T-helper 17 cell (primary cell): ENCODE measurements at regions not wholly inside any gene's neighbourhood (a gene's known extent, or its start where the extent isn't known, plus 50 kb on each side); places are given as distances from the start of the nearest gene placed in this dataset.
"Not testable (repeated sequence)": the region's sequence is repeated elsewhere in the genome, so short reads cannot be mapped to it uniquely, and the experiment has no call there.

Experiments used
- ATAC-seq: fragments of 150-1000 bp; cut with Tn5 transposase; 2 replicates; pipeline ENCODE4 v1.10.0; 2021; ENCODE audit warnings: mild to moderate bottlenecking, moderate library complexity
- DNase-seq, 3 donors: peaks; one replicate each; pipeline versions ENCODE4 v3.0.0 to v3.0.0-alpha.2; 2020 to 2021
- H3K9me3 ChIP-seq: one replicate; pipeline ENCODE4 v1.7.0; 2013; ENCODE audit warnings: low read length, mild to moderate bottlenecking; ENCODE audit not compliant: control insufficient read depth, poor library complexity, severe bottlenecking
- H3K27ac Mint-ChIP-seq: one replicate; pipeline ENCODE4 v1.8.0; 2022; ENCODE audit warnings: mild to moderate bottlenecking, moderate library complexity, mixed read lengths
- H3K27me3 Mint-ChIP-seq: one replicate; pipeline ENCODE4 v1.8.0; 2022; ENCODE audit warnings: mixed read lengths
- H3K36me3 Mint-ChIP-seq: one replicate; pipeline ENCODE4 v1.8.0; 2022; ENCODE audit warnings: low read depth, mixed read lengths
- H3K4me1 Mint-ChIP-seq: one replicate; pipeline ENCODE4 v1.8.0; 2022; ENCODE audit warnings: mild to moderate bottlenecking, mixed read lengths
- H3K4me3 Mint-ChIP-seq: one replicate; pipeline ENCODE4 v1.8.0; 2022; ENCODE audit warnings: mild to moderate bottlenecking, moderate library complexity, mixed read lengths

GRCh38 chr4:128682942-128683666 lies 126.4 kb upstream of the JADE1 start:
- DNase-seq (no peak), ATAC-seq (no peak)
- Mint-ChIP-seq H3K27ac (no peak overlapping the region), H3K4me1 (no peaks in the 10 kb centered on the region), H3K27me3 (peaks cover 19% of the 10 kb centered on the region), H3K4me3 (no peak overlapping the region), H3K36me3 (no peaks in the 10 kb centered on the region)
- no peaks in the 10 kb centered on the region for H3K9me3 ChIP-seq

GRCh38 chr4:128676095-128676494 lies 133.4 kb upstream of the JADE1 start:
- Mint-ChIP-seq H3K4me1 (peaks cover 2% of the 10 kb centered on the region), H3K36me3 (no peaks in the 10 kb centered on the region), H3K27ac (no peak overlapping the region), H3K27me3 (peaks cover 8% of the 10 kb centered on the region), H3K4me3 (no peak overlapping the region)
- no peak for ATAC-seq
- DNase-seq, result no peak
- H3K9me3 ChIP-seq, result no peaks in the 10 kb centered on the region

- H3K9me3 ChIP-seq, result no peaks in the 10 kb centered on the region
- Mint-ChIP-seq H3K27ac (no peak overlapping the region), H3K36me3 (no peaks in the 10 kb centered on the region), H3K4me3 (no peak overlapping the region), H3K27me3 (peaks cover 8% of the 10 kb centered on the region), H3K4me1 (peaks cover 7% of the 10 kb centered on the region)
- no peak for DNase-seq
- peak; percentile 41 for ATAC-seq
Measured at GRCh38 chr4:128675083-128675482, 134.4 kb upstream of the JADE1 start.

GRCh38 chr4:128673159-128673558 lies 136.3 kb upstream of the JADE1 start:
- not testable (repeated sequence) for H3K4me3 Mint-ChIP-seq, ATAC-seq, DNase-seq

GRCh38 chr4:128672596-128672995 lies 136.9 kb upstream of the JADE1 start:
- H3K27me3 Mint-ChIP-seq, H3K27ac Mint-ChIP-seq, DNase-seq, H3K4me3 Mint-ChIP-seq, ATAC-seq, H3K4me1 Mint-ChIP-seq, H3K36me3 Mint-ChIP-seq, H3K9me3 ChIP-seq: not testable (repeated sequence)

More at GRCh38 chr4:128673159-128673558, 136.3 kb upstream of the JADE1 start:
- not testable (repeated sequence) for H3K4me1 Mint-ChIP-seq, H3K36me3 Mint-ChIP-seq, H3K9me3 ChIP-seq, H3K27me3 Mint-ChIP-seq, H3K27ac Mint-ChIP-seq

- no peaks in the 10 kb centered on the region for H3K9me3 ChIP-seq
- peaks cover 7% of the 10 kb centered on the region for H3K4me1 Mint-ChIP-seq
- no peak overlapping the region for H3K27ac Mint-ChIP-seq
- no peaks in the 10 kb centered on the region for H3K36me3 Mint-ChIP-seq
- no peaks in the 10 kb centered on the region for H3K27me3 Mint-ChIP-seq
- H3K4me3 Mint-ChIP-seq, result no peak overlapping the region
- DNase-seq, result no peak
- no peak for ATAC-seq
Measured at GRCh38 chr4:128670513-128670912, 139.0 kb upstream of the JADE1 start.

GRCh38 chr4:128668566-128668965 lies 140.9 kb upstream of the JADE1 start:
- no peaks in the 10 kb centered on the region for H3K9me3 ChIP-seq
- ATAC-seq (no peak), DNase-seq (no peak)
- H3K36me3 Mint-ChIP-seq, result no peaks in the 10 kb centered on the region
- H3K4me1 Mint-ChIP-seq, result peaks cover 7% of the 10 kb centered on the region
- H3K27ac Mint-ChIP-seq, result no peak overlapping the region
- no peaks in the 10 kb centered on the region for H3K27me3 Mint-ChIP-seq
- no peak overlapping the region for H3K4me3 Mint-ChIP-seq

GRCh38 chr4:128665514-128665913 lies 144.0 kb upstream of the JADE1 start:
- DNase-seq (no peak), ATAC-seq (no peak)
- H3K27ac Mint-ChIP-seq, result no peak overlapping the region
- no peak overlapping the region for H3K4me3 Mint-ChIP-seq
- H3K4me1 Mint-ChIP-seq, result peaks cover 7% of the 10 kb centered on the region
- no peaks in the 10 kb centered on the region for H3K9me3 ChIP-seq
- no peaks in the 10 kb centered on the region for H3K27me3 Mint-ChIP-seq
- H3K36me3 Mint-ChIP-seq, result no peaks in the 10 kb centered on the region

GRCh38 chr4:128663325-128663724 lies 146.2 kb upstream of the JADE1 start:
- ATAC-seq (no peak), DNase-seq (no peak)
- no peak overlapping the region for H3K4me3 Mint-ChIP-seq

GRCh38 chr4:128661479-128661878 lies 148.0 kb upstream of the JADE1 start:
- Mint-ChIP-seq H3K27ac (no peak overlapping the region), H3K36me3 (no peaks in the 10 kb centered on the region), H3K4me3 (no peak overlapping the region), H3K27me3 (no peaks in the 10 kb centered on the region), H3K4me1 (peaks cover 7% of the 10 kb centered on the region)
- no peaks in the 10 kb centered on the region for H3K9me3 ChIP-seq
- ATAC-seq (no peak), DNase-seq (no peak)

More at GRCh38 chr4:128663325-128663724, 146.2 kb upstream of the JADE1 start:
- Mint-ChIP-seq H3K36me3 (no peaks in the 10 kb centered on the region), H3K27ac (no peak overlapping the region), H3K27me3 (no peaks in the 10 kb centered on the region), H3K4me1 (peaks cover 7% of the 10 kb centered on the region)
- no peaks in the 10 kb centered on the region for H3K9me3 ChIP-seq

- no peak overlapping the region for H3K4me3 Mint-ChIP-seq
- H3K27me3 Mint-ChIP-seq, result no peaks in the 10 kb centered on the region
- no peaks in the 10 kb centered on the region for H3K9me3 ChIP-seq
- no peaks in the 10 kb centered on the region for H3K36me3 Mint-ChIP-seq
- peaks cover 7% of the 10 kb centered on the region for H3K4me1 Mint-ChIP-seq
- no peak overlapping the region for H3K27ac Mint-ChIP-seq
- ATAC-seq (no peak), DNase-seq (no peak)
Measured at GRCh38 chr4:128660361-128661215, 148.9 kb upstream of the JADE1 start.

- H3K4me1 Mint-ChIP-seq, result peaks cover 4% of the 10 kb centered on the region
- H3K4me3 Mint-ChIP-seq, result no peak overlapping the region
- H3K36me3 Mint-ChIP-seq, result no peaks in the 10 kb centered on the region
- H3K27me3 Mint-ChIP-seq, result no peaks in the 10 kb centered on the region
- DNase-seq (no peak), ATAC-seq (no peak)
- H3K27ac Mint-ChIP-seq, result no peak overlapping the region
- peaks cover 2% of the 10 kb centered on the region for H3K9me3 ChIP-seq
Measured at GRCh38 chr4:128658214-128658631, 151.3 kb upstream of the JADE1 start.

- no peak overlapping the region for H3K27ac Mint-ChIP-seq
Measured at GRCh38 chr4:128657638-128658037, 151.9 kb upstream of the JADE1 start.

More at GRCh38 chr4:128657638-128658037, 151.9 kb upstream of the JADE1 start:
- no peak for ATAC-seq
- Mint-ChIP-seq H3K4me3 (no peak overlapping the region), H3K4me1 (peaks cover 2% of the 10 kb centered on the region), H3K36me3 (no peaks in the 10 kb centered on the region), H3K27me3 (no peaks in the 10 kb centered on the region)
- H3K9me3 ChIP-seq, result peaks cover 2% of the 10 kb centered on the region
- DNase-seq, result no peak
